ENCODE measurements at regions not wholly inside any gene's neighbourhood (a gene's known extent, or its start where the extent isn't known, plus 50 kb on each side); places are given as distances from the start of the nearest gene placed in this dataset.

GRCh38 chr16:73383195-73383987 is 335.5 kb upstream of the ZFHX3 start:
- Histone ChIP-seq H3K27me3 (no peaks in the 10 kb centered on the region), H3K4me3 (ENCODE audit: low read depth, low read length) (no peak overlapping the region), H3K4me1 (no peaks in the 10 kb centered on the region), H3K36me3 (no peaks in the 10 kb centered on the region), H3K9me3 (no peaks in the 10 kb centered on the region)
- no peak for DNase-seq
- TF ChIP-seq CTCF (IDR thresholded peaks at IDR 0.05; ENCODE audit: low read depth, low read length): no peak

- Histone ChIP-seq H3K27me3 (no peaks in the 10 kb centered on the region), H3K4me1 (no peaks in the 10 kb centered on the region), H3K4me3 (ENCODE audit: low read depth, low read length) (no peak overlapping the region), H3K9me3 (no peaks in the 10 kb centered on the region; the same call in 1 of the 2 replicates), H3K36me3 (no peaks in the 10 kb centered on the region)
- no peak for TF ChIP-seq CTCF (IDR thresholded peaks at IDR 0.05; ENCODE audit: low read depth, low read length)
- DNase-seq: no peak
These were observed 330.5 kb upstream of the ZFHX3 start for GRCh38 chr16:73378471-73378870.

GRCh38 chr16:73371584-73372319 is 323.8 kb upstream of the ZFHX3 start:
- Histone ChIP-seq H3K36me3 (no peaks in the 10 kb centered on the region), H3K4me1 (no peaks in the 10 kb centered on the region), H3K4me3 (ENCODE audit: low read depth, low read length) (no peak overlapping the region), H3K9me3 (no peaks in the 10 kb centered on the region), H3K27me3 (no peaks in the 10 kb centered on the region)
- DNase-seq: no peak
- TF ChIP-seq CTCF (IDR thresholded peaks at IDR 0.05; ENCODE audit: low read depth, low read length): no peak

GRCh38 chr16:73369851-73370250 is 321.9 kb upstream of the ZFHX3 start:
- Histone ChIP-seq H3K9me3 (no peaks in the 10 kb centered on the region), H3K4me3 (ENCODE audit: low read depth, low read length) (no peak overlapping the region), H3K4me1 (peaks cover 9% of the 10 kb centered on the region), H3K27me3 (peaks cover 2% of the 10 kb centered on the region; the same call in 1 of the 2 replicates), H3K36me3 (no peaks in the 10 kb centered on the region)
- no peak for TF ChIP-seq CTCF (IDR thresholded peaks at IDR 0.05; ENCODE audit: low read depth, low read length)
- DNase-seq: no peak

GRCh38 chr16:73368715-73369114 is 320.8 kb upstream of the ZFHX3 start:
- Histone ChIP-seq H3K36me3 (no peaks in the 10 kb centered on the region), H3K4me3 (ENCODE audit: low read depth, low read length) (no peak overlapping the region), H3K27me3 (peaks cover 2% of the 10 kb centered on the region; the same call in 1 of the 2 replicates), H3K4me1 (peaks cover 13% of the 10 kb centered on the region), H3K9me3 (no peaks in the 10 kb centered on the region)
- no peak for DNase-seq
- TF ChIP-seq CTCF (IDR thresholded peaks at IDR 0.05; ENCODE audit: low read depth, low read length): no peak
